ENCODE measurements at regions not wholly inside any gene's neighbourhood (a gene's known extent, or its start where the extent isn't known, plus 50 kb on each side); places are given as distances from the start of the nearest gene placed in this dataset.

- TF ChIP-seq, protein P1, sequence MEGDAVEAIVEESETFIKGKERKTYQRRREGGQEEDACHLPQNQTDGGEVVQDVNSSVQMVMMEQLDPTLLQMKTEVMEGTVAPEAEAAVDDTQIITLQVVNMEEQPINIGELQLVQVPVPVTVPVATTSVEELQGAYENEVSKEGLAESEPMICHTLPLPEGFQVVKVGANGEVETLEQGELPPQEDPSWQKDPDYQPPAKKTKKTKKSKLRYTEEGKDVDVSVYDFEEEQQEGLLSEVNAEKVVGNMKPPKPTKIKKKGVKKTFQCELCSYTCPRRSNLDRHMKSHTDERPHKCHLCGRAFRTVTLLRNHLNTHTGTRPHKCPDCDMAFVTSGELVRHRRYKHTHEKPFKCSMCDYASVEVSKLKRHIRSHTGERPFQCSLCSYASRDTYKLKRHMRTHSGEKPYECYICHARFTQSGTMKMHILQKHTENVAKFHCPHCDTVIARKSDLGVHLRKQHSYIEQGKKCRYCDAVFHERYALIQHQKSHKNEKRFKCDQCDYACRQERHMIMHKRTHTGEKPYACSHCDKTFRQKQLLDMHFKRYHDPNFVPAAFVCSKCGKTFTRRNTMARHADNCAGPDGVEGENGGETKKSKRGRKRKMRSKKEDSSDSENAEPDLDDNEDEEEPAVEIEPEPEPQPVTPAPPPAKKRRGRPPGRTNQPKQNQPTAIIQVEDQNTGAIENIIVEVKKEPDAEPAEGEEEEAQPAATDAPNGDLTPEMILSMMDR (IDR thresholded peaks at IDR 0.05): no peak
- no peak for TF ChIP-seq POLR2A (IDR thresholded peaks at IDR 0.05; ENCODE audit: low read depth)
Observed at GRCh38 chr4:64776820-64777219, 367.6 kb upstream of the TECRL start.
